Heart left ventricle (tissue), 16 donors: ENCODE measurements at regions not wholly inside any gene's neighbourhood (a gene's known extent, or its start where the extent isn't known, plus 50 kb on each side); places are given as distances from the start of the nearest gene placed in this dataset.

Experiments
- ATAC-seq, 4 donors: fragments of 200-7000 bp; cut with Tn5 transposase; one replicate each; pipeline ENCODE4 v1.9.1; 2020 to 2022; ENCODE audit warnings: moderate library complexity in 4 of 4, mild to moderate bottlenecking in 3 of 4, moderate number of reproducible peaks in 1 of 4
- DNase-seq, 5 donors: peaks; one replicate each; pipeline ENCODE4 v3.0.0-alpha.2; 2020
- H3K27ac ChIP-seq, 12 donors: fragments of 200-600 bp; sonication (generic) in 4 of 12; one replicate each; pipeline versions ENCODE4 v1.5.0 to v1.8.0; 2016 to 2022; ENCODE audit warnings: mild to moderate bottlenecking in 2 of 12
- H3K27me3 ChIP-seq, 9 donors: fragments of 200-600 bp; sonication (generic) in 2 of 9; one replicate each; pipeline versions ENCODE4 v1.5.1 to v1.8.0; 2016 to 2022; ENCODE audit warnings: mild to moderate bottlenecking in 3 of 9
- H3K36me3 ChIP-seq, 9 donors: fragments of 200-600 bp; sonication (generic) in 2 of 9; one replicate each; pipeline versions ENCODE4 v1.5.0 to v1.8.0; 2018 to 2022; ENCODE audit warnings: mild to moderate bottlenecking in 2 of 9
- H3K4me1 ChIP-seq, 12 donors: fragments of 200-600 bp; sonication (generic) in 4 of 12; one replicate each; pipeline versions ENCODE4 v1.5.0 to v1.8.0; 2016 to 2022; ENCODE audit warnings: mild to moderate bottlenecking in 3 of 12
- H3K4me3 ChIP-seq, 12 donors: fragments of 200-600 bp; sonication (generic) in 4 of 12; one replicate each; pipeline versions ENCODE4 v1.5.0 to v1.8.0; 2017 to 2022; ENCODE audit warnings: mild to moderate bottlenecking in 9 of 12, moderate library complexity in 4 of 12
- H3K9me3 ChIP-seq, 12 donors: fragments of 200-600 bp; sonication (generic) in 4 of 12; one replicate each; pipeline versions ENCODE4 v1.5.0 to v1.8.0; 2016 to 2022; ENCODE audit warnings: mild to moderate bottlenecking in 1 of 12
- CTCF ChIP-seq, 12 donors: fragments of 200-600 bp; sonication (generic) in 4 of 12; IDR thresholded peaks; one replicate each; pipeline versions ENCODE4 v1.5.0 to v1.8.0; 2018 to 2022; ENCODE audit warnings: antibody characterized with exemption in 12 of 12, mild to moderate bottlenecking in 5 of 12
- POLR2A ChIP-seq, 2 donors: fragments of 450-650 bp; IDR thresholded peaks; one replicate each; pipeline ENCODE4 v1.6.1; 2017; ENCODE audit warnings: antibody characterized with exemption in 2 of 2, mild to moderate bottlenecking in 2 of 2, moderate library complexity in 2 of 2
- WGBS, 4 donors: extraction: QIAGEN DNeasy Blood & Tissue Kit in 2 of 4; methylation state at CpG; one replicate each; pipeline versions ENCODE4 v1.1.5 to v1.1.7; 2013 to 2018; 5-methylcytosine and 5-hydroxymethylcytosine counted together
- intact Hi-C, 10 donors: fragments of 100-400 bp; cut with DNase I; formaldehyde crosslinking; loops; one replicate each; pipeline versions ENCODE4 v1.11.1 to v1.14.2; 2022
- donor health status: ischemic (EF 13 %, LVEDD 7.1; RV severe dilation, severe dysfunction).
- donor health status: healthy with polysubstance abuse.
- donor health status: DM: no; HTN: yes; CAD: no.
- donor health status: DM: no; HTN: no; CAD: no.
- donor health status: ischemic (EF 25% LVEDD 6.9; RV normal size, moderate dysfunction).
- donor health status: ischemic (EF 25% LVEDD 5.7; RV mildly dilated, moderate dysfunction).
- donor health status: healthy.
- donor health status: DM: yes; HTN: yes; CAD: no.
- donor health status: ischemic (EF 35%, LVEDD 5.7; RV mildly dilated, moderate dysfunction).
- donor health status: nonischemic (EF 11% LVEDD 7.7; RV severe dilation, severe dysfunction).
- donor health status: DM: yes; HTN: yes; CAD: no.
- donor health status: PGD.
- donor health status: ischemic (EF 29% LVEDD 5.4; RV normal size, mild dysfunction).
- donor health status: nonischemic (EF 23%, LVEDD 6.1; RV moderate dilation, normal function).

DNA sequence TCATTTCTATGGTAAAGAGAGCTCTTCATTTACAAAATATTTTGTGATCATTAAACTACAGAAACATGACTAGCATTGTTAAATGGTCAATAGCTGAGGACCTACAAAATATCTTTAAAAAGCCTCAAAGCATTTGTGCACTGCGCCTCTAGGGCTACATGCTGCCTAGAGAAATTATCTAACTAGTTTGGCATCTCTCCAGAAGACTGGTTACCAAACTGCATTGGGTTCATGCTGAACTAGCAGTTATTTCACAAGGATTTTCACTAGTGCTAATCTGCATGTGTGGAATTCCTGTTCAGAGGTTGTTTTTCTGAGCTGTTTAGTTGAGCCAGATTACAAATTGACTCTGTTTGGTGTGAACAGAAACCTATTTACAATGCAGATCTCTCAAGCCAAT is 58.5 kb upstream of the PITX2 start:
- Histone ChIP-seq H3K27me3 (peaks cover 0 to 9% (median 0%) of the 10 kb centered on the region in 9 donors), H3K4me3 (no peak overlapping the region), H3K27ac (no peak overlapping the region), H3K9me3 (no peaks in the 10 kb centered on the region), H3K4me1 (no peaks in the 10 kb centered on the region), H3K36me3 (no peaks in the 10 kb centered on the region)
- ATAC-seq (no peak), DNase-seq (no peak)
- WGBS, 4 donors = 47 to 76% (median 69%) methylated on average over 1 of the region's 1 CpG
- intact Hi-C loops = no loop called here
- TF ChIP-seq CTCF (IDR thresholded peaks at IDR 0.05) (no peak), POLR2A (IDR thresholded peaks at IDR 0.05) (no peak)

DNA sequence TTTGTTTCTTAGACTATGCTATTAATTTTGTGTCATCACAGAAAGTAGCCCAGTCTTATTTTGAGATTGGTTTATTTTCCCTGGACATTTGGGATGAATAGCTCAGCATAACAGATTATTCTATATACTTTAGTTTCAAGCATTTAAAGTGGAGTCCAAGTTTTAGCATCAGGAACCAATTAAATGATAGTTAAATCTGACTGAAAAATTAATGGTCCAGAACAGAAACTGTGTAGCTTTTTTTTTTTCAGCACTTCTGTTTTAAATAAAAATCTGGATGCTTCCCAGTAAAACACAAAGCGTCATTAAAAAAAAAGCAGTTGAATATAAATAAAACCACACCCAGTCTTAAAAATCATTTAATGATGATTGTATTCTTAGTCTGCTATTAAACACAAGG is 59.4 kb upstream of the PITX2 start:
- Histone ChIP-seq H3K4me3 (no peak overlapping the region), H3K36me3 (no peaks in the 10 kb centered on the region), H3K4me1 (no peaks in the 10 kb centered on the region), H3K27me3 (peaks cover 0 to 9% (median 0%) of the 10 kb centered on the region in 9 donors), H3K27ac (no peak overlapping the region), H3K9me3 (no peaks in the 10 kb centered on the region)
- ATAC-seq (no peak), DNase-seq (no peak)
- intact Hi-C loops = no loop called here
- 78 to 85% (median 80%) methylated on average over 1 of the region's 1 CpG for WGBS, 4 donors
- TF ChIP-seq CTCF (IDR thresholded peaks at IDR 0.05) (no peak), POLR2A (IDR thresholded peaks at IDR 0.05) (no peak)

- Histone ChIP-seq H3K36me3 (no peaks in the 10 kb centered on the region), H3K27ac (no peak overlapping the region), H3K27me3 (peaks cover 0 to 9% (median 0%) of the 10 kb centered on the region in 9 donors), H3K4me3 (no peak overlapping the region), H3K4me1 (no peaks in the 10 kb centered on the region), H3K9me3 (no peaks in the 10 kb centered on the region)
- 78 to 87% (median 82%) methylated on average over 11 of the region's 11 CpGs for WGBS, 4 donors
- ATAC-seq (no peak), DNase-seq (no peak)
- TF ChIP-seq CTCF (IDR thresholded peaks at IDR 0.05) (no peak), POLR2A (IDR thresholded peaks at IDR 0.05) (no peak)
- intact Hi-C loops = no loop called here
Measured at GRCh38 chr4:110683601-110684000, 60.7 kb upstream of the PITX2 start.

DNA sequence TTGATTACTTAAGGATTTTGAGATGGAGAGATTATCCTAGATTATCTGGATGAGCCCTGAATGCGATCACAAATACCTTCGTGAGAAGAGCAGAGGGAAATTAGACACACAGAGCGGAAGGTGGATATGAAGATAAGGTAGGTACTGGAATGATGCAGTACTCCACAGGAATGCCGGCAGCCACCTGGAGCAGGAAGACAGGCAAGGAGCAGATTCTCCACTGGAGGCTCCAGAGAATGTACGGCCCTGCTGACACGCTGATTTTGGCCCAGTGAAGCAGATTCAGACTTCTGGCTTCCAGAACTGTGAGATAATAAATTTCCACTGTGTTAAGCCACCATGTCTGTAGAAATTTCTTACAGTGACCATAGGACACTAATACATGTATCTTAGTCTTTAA is 79.4 kb upstream of the PITX2 start:
- Histone ChIP-seq H3K4me1 (no peaks in the 10 kb centered on the region), H3K4me3 (no peak overlapping the region), H3K27me3 (no peaks in the 10 kb centered on the region), H3K9me3 (peaks cover 0 to 19% (median 2%) of the 10 kb centered on the region in 12 donors), H3K36me3 (no peaks in the 10 kb centered on the region), H3K27ac (no peak overlapping the region)
- DNase-seq = no peak
- ATAC-seq = no peak
- TF ChIP-seq CTCF (IDR thresholded peaks at IDR 0.05) (no peak), POLR2A (IDR thresholded peaks at IDR 0.05) (no peak)
- intact Hi-C loops = no loop called here
- 72 to 81% (median 77%) methylated on average over 6 of the region's 6 CpGs for WGBS, 4 donors
